NCI-H82 (cell line): ENCODE measurements at regions not wholly inside any gene's neighbourhood (a gene's known extent, or its start where the extent isn't known, plus 50 kb on each side); places are given as distances from the start of the nearest gene placed in this dataset.
"Not testable (repeated sequence)": the region's sequence is repeated elsewhere in the genome, so short reads cannot be mapped to it uniquely, and the experiment has no call there.

Experiments
- DNase-seq: peaks from one replicate; lab custom pipeline; 2025; lab: John Stamatoyannopoulos, UW

- not testable (repeated sequence) for DNase-seq
Measured at GRCh38 chr1:120278259-120278610, 101.9 kb upstream of the SEC22B start.

GRCh38 chr1:120277428-120278258, 101.3 kb upstream of the SEC22B start:
- not testable (repeated sequence) for DNase-seq

GRCh38 chr1:120276710-120277109, 100.4 kb upstream of the SEC22B start:
- DNase-seq: not testable (repeated sequence)

GRCh38 chr1:120274438-120274837, 98.1 kb upstream of the SEC22B start:
- not testable (repeated sequence) for DNase-seq

- not testable (repeated sequence) for DNase-seq
Measured at GRCh38 chr1:120273363-120273762, 97.0 kb upstream of the SEC22B start.

- DNase-seq: not testable (repeated sequence)
Measured at GRCh38 chr1:120272242-120272641, 95.9 kb upstream of the SEC22B start.

- DNase-seq: not testable (repeated sequence)
Measured at GRCh38 chr1:120271561-120272221, 95.4 kb upstream of the SEC22B start.

GRCh38 chr1:120267894-120268551, 91.7 kb upstream of the SEC22B start:
- not testable (repeated sequence) for DNase-seq

GRCh38 chr1:120264564-120264963, 88.2 kb upstream of the SEC22B start:
- DNase-seq: not testable (repeated sequence)

- DNase-seq: not testable (repeated sequence)
Measured at GRCh38 chr1:120262791-120263751, 86.8 kb upstream of the SEC22B start.

- DNase-seq: not testable (repeated sequence)
Measured at GRCh38 chr1:120257778-120258105, 81.4 kb upstream of the SEC22B start.

- DNase-seq: not testable (repeated sequence)
Measured at GRCh38 chr1:120257064-120257777, 80.9 kb upstream of the SEC22B start.

- DNase-seq: not testable (repeated sequence)
Measured at GRCh38 chr1:120250756-120251155, 74.4 kb upstream of the SEC22B start.

GRCh38 chr1:120248726-120249427, 72.6 kb upstream of the SEC22B start:
- DNase-seq: not testable (repeated sequence)

GRCh38 chr1:120248203-120248602, 71.9 kb upstream of the SEC22B start:
- not testable (repeated sequence) for DNase-seq

- DNase-seq: not testable (repeated sequence)
Measured at GRCh38 chr1:120243867-120244266, 67.5 kb upstream of the SEC22B start.

- DNase-seq: not testable (repeated sequence)
Measured at GRCh38 chr1:120242582-120242981, 66.3 kb upstream of the SEC22B start.

GRCh38 chr1:120241868-120242267, 65.5 kb upstream of the SEC22B start:
- not testable (repeated sequence) for DNase-seq

GRCh38 chr1:120240181-120240580, 63.9 kb upstream of the SEC22B start:
- not testable (repeated sequence) for DNase-seq

GRCh38 chr1:120239351-120239750, 63.0 kb upstream of the SEC22B start:
- not testable (repeated sequence) for DNase-seq
